ENCODE measurements at regions not wholly inside any gene's neighbourhood (a gene's known extent, or its start where the extent isn't known, plus 50 kb on each side); places are given as distances from the start of the nearest gene placed in this dataset.
A peak's percentile ranks its signal among the peaks of the same experiment; 100 is the strongest.

DNA sequence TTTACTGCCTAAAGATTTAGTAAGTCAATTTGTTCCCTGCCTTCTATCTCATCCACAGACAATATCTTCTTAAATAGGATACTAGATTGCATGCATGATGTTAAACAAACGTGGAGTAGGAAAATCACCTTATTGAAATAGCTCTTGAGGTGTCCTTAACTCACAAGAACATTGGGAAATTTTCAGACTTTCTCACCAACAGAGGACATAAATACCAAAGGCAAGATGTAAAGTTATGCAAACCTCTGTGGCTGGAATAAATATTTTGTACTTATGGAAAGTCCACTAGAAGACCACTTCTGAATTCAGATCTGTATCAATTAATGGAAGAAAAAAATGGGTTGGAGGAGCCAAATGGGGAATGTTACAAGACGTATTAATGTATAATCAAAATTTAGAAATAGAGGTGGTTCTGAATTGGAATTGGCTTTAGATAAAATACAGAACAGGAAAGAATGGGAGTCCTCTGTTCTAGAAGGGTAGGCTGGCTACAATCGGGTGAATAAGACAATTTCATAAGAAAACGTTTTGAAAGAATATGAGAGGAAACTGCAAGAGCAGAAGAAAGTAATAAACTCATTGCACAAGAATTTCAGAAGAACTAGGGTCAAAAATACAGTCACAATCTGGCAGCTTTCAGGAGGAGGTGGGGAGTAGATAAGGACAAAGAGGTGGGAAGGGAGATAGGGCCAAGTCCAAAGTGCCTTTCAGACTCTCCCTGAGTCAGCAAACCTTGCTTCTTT lies 69.3 kb upstream of the FN1 start:
- no peaks in the 10 kb centered on the region for H3K27me3 ChIP-seq (ENCODE audit: control insufficient read depth in 1 of 2, insufficient read depth in 2 of 2, low read length in 2 of 2)
- POLR2A ChIA-PET: interaction anchor here (1.5 to 1.8 kb wide), 2 partner anchors 114 to 206 kb away, joined by 4 to 5 read pairs; no protein-coding TSS in a partner anchor
- peak overlapping the region; percentile 30 for H3K4me2 ChIP-seq (ENCODE audit: low read depth, low read length)
- no peaks in the 10 kb centered on the region for H4K20me1 ChIP-seq (ENCODE audit: insufficient read depth, low read length)
- H3K27ac ChIP-seq (ENCODE audit: extremely low read length, insufficient read depth, low read length): peak overlapping the region; percentile 67
- H3K9me3 ChIP-seq (ENCODE audit: low read length): no peaks in the 10 kb centered on the region
- in situ Hi-C loops (cut with HindIII; ENCODE audit: extremely low pct_ligation_motif_present, low pct_unique_long_range_greater_than_20kb): no loop called here
- H3K79me2 ChIP-seq (ENCODE audit: insufficient read depth, low read length): no peaks in the 10 kb centered on the region
- no TSS peak for BruUV-seq (replicated peaks)
- no peak overlapping the region for H3K4me3 ChIP-seq (replicated peaks in 1 of 3; ENCODE audit: insufficient read depth in 1 of 3, low read depth in 2 of 3, low read length in 3 of 3)
- H2AFZ ChIP-seq (ENCODE audit: low read length): peak overlapping the region; percentile 57
- intact Hi-C loops (cut with micrococcal nuclease; ENCODE audit: unreplicated experiment): loop anchor here (1.0 to 5.0 kb wide), 3 partner anchors 176 to 415 kb away; no protein-coding TSS in a partner anchor
- peak; percentile 80 for FAIRE-seq
- ATAC-seq: peak; percentile 91
- peaks cover 46% of the 10 kb centered on the region for H3K4me1 ChIP-seq (ENCODE audit: insufficient read depth, low read length)
- WGBS (ENCODE audit: low lambda C conversion rate): 48% methylated on average over 4 of the region's 4 CpGs
- peak; percentile 90 for DNase-seq (ENCODE audit: low spot score)
- H3K9ac ChIP-seq (ENCODE audit: insufficient read depth, low read depth, low read length): no peak overlapping the region
- H3K36me3 ChIP-seq (replicated peaks in 1 of 2; ENCODE audit: control insufficient read depth in 1 of 2, insufficient read depth in 2 of 2, low read length in 2 of 2): no peaks in the 10 kb centered on the region
- CTCF ChIA-PET (ENCODE audit: low intra/inter-chr PET ratio, low total read pairs): no interaction called here
- TF ChIP-seq, protein P1, sequence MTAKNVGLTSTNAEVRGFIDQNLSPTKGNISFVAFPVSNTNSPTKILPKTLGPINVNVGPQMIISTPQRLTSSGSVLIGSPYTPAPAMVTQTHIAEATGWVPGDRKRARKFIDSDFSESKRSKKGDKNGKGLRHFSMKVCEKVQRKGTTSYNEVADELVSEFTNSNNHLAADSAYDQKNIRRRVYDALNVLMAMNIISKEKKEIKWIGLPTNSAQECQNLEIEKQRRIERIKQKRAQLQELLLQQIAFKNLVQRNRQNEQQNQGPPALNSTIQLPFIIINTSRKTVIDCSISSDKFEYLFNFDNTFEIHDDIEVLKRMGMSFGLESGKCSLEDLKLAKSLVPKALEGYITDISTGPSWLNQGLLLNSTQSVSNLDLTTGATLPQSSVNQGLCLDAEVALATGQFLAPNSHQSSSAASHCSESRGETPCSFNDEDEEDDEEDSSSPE (CRISPR knock-in tag; IDR thresholded peaks at IDR 0.05): 0 out of 2 replicates have a peak, but pooled peaks have one; percentile 22
- TF ChIP-seq JUN (CRISPR knock-in tag; IDR thresholded peaks at IDR 0.05) (no peak), FOXO1 (CRISPR knock-in tag; IDR thresholded peaks at IDR 0.05) (peak; percentile 18; the same call in 1 of the 2 replicates), ZMYM4 (CRISPR knock-in tag; IDR thresholded peaks at IDR 0.05) (peak; percentile 63), NKX3-1 (CRISPR knock-in tag; IDR thresholded peaks at IDR 0.05) (0 out of 2 replicates have a peak, but pooled peaks have one; percentile 37), ZFP82 (CRISPR knock-in tag; IDR thresholded peaks at IDR 0.05; ENCODE audit: borderline replicate concordance) (0 out of 2 replicates have a peak, but pooled peaks have one; percentile 51), MED1 (CRISPR knock-in tag; IDR thresholded peaks at IDR 0.05) (peak; percentile 66), ZBTB21 (CRISPR knock-in tag; IDR thresholded peaks at IDR 0.05) (no peak), CREB1 (IDR thresholded peaks at IDR 0.05) (no peak), CREB1 (CRISPR knock-in tag; IDR thresholded peaks at IDR 0.05) (peak; percentile 39; the same call in 1 of the 2 replicates), TBX3 (IDR thresholded peaks at IDR 0.05; ENCODE audit: borderline replicate concordance) (peak; percentile 28; the same call in 1 of the 2 replicates), NCOA2 (CRISPR knock-in tag; IDR thresholded peaks at IDR 0.05) (peak; percentile 74), ZNF629 (CRISPR knock-in tag; conservative IDR thresholded peaks at IDR 0.05) (peak; percentile 30; the same call in 1 of the 2 replicates), SUZ12 (IDR thresholded peaks at IDR 0.05; ENCODE audit: low read depth, low read length) (no peak), KAT7 (CRISPR knock-in tag; IDR thresholded peaks at IDR 0.05; ENCODE audit: borderline replicate concordance) (0 out of 2 replicates have a peak, but pooled peaks have one; percentile 14), RARA (CRISPR knock-in tag; IDR thresholded peaks at IDR 0.05) (0 out of 2 replicates have a peak, but pooled peaks have one; percentile 67), CEBPB (IDR thresholded peaks at IDR 0.05; ENCODE audit: borderline replicate concordance, low read depth, low read length) (peak; percentile 87), HDAC2 (CRISPR knock-in tag; IDR thresholded peaks at IDR 0.05) (peak; percentile 53), NCOR1 (IDR thresholded peaks at IDR 0.05; ENCODE audit: borderline replicate concordance, low read length) (peak; percentile 71; the same call in 1 of the 2 replicates), ZKSCAN5 (CRISPR knock-in tag; IDR thresholded peaks at IDR 0.05) (peak; percentile 63; the same call in 1 of the 2 replicates), HMG20A (CRISPR knock-in tag; IDR thresholded peaks at IDR 0.05; ENCODE audit: borderline replicate concordance) (peak; percentile 58; the same call in 1 of the 2 replicates)
- TF ChIP-seq, protein P2, sequence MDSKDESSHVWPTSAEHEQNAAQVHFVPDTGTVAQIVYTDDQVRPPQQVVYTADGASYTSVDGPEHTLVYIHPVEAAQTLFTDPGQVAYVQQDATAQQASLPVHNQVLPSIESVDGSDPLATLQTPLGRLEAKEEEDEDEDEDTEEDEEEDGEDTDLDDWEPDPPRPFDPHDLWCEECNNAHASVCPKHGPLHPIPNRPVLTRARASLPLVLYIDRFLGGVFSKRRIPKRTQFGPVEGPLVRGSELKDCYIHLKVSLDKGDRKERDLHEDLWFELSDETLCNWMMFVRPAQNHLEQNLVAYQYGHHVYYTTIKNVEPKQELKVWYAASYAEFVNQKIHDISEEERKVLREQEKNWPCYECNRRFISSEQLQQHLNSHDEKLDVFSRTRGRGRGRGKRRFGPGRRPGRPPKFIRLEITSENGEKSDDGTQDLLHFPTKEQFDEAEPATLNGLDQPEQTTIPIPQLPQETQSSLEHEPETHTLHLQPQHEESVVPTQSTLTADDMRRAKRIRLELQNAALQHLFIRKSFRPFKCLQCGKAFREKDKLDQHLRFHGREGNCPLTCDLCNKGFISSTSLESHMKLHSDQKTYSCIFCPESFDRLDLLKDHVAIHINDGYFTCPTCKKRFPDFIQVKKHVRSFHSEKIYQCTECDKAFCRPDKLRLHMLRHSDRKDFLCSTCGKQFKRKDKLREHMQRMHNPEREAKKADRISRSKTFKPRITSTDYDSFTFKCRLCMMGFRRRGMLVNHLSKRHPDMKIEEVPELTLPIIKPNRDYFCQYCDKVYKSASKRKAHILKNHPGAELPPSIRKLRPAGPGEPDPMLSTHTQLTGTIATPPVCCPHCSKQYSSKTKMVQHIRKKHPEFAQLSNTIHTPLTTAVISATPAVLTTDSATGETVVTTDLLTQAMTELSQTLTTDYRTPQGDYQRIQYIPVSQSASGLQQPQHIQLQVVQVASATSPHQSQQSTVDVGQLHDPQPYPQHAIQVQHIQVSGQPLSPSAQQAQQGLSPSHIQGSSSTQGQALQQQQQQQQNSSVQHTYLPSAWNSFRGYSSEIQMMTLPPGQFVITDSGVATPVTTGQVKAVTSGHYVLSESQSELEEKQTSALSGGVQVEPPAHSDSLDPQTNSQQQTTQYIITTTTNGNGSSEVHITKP (CRISPR knock-in tag; IDR thresholded peaks at IDR 0.05; ENCODE audit: low read depth): 0 out of 2 replicates have a peak, but pooled peaks have one; percentile 13

Measured in HepG2 (cell line).